Stimulated activated CD4-positive, alpha-beta T cell treated with anti-CD3 and anti-CD28 coated beads, Interleukin-15, amount 100 ng/mL, for 48 hours (primary cell): ENCODE measurements at regions not wholly inside any gene's neighbourhood (a gene's known extent, or its start where the extent isn't known, plus 50 kb on each side); places are given as distances from the start of the nearest gene placed in this dataset.
"Not testable (repeated sequence)": the region's sequence is repeated elsewhere in the genome, so short reads cannot be mapped to it uniquely, and the experiment has no call there.

Experiments
- DNase-seq, 2 donors: peaks; one replicate each; pipeline ENCODE4 v3.0.0-alpha.2; 2020; ENCODE audit warnings: low read depth in 2 of 2

GRCh38 chr1:219051547-219051946, 122.1 kb upstream of the LYPLAL1 start:
- DNase-seq, result no peak

- no peak for DNase-seq
These were observed 114.5 kb upstream of the LYPLAL1 start for GRCh38 chr1:219058891-219059820.

GRCh38 chr1:219060798-219061197, 112.9 kb upstream of the LYPLAL1 start:
- DNase-seq, result no peak

GRCh38 chr1:219062161-219062560, 111.5 kb upstream of the LYPLAL1 start:
- DNase-seq, result no peak

GRCh38 chr1:219066098-219066497, 107.6 kb upstream of the LYPLAL1 start:
- no peak for DNase-seq

GRCh38 chr1:219066631-219067349, 106.9 kb upstream of the LYPLAL1 start:
- no peak for DNase-seq

- no peak for DNase-seq
These were observed 106.3 kb upstream of the LYPLAL1 start for GRCh38 chr1:219067350-219067712.

- DNase-seq, result not testable (repeated sequence)
These were observed 103.3 kb upstream of the LYPLAL1 start for GRCh38 chr1:219070395-219070794.

GRCh38 chr1:219071209-219071608, 102.5 kb upstream of the LYPLAL1 start:
- no peak for DNase-seq

GRCh38 chr1:219072329-219072728, 101.3 kb upstream of the LYPLAL1 start:
- no peak for DNase-seq

- DNase-seq, result no peak
These were observed 99.5 kb upstream of the LYPLAL1 start for GRCh38 chr1:219074084-219074728.

GRCh38 chr1:219075121-219075879, 98.4 kb upstream of the LYPLAL1 start:
- DNase-seq, result no peak

GRCh38 chr1:219076326-219076937, 97.2 kb upstream of the LYPLAL1 start:
- no peak for DNase-seq

GRCh38 chr1:219077767-219078166, 95.9 kb upstream of the LYPLAL1 start:
- DNase-seq, result not testable (repeated sequence)

GRCh38 chr1:219081943-219082925, 91.4 kb upstream of the LYPLAL1 start:
- DNase-seq, result no peak

GRCh38 chr1:219083631-219084030, 90.0 kb upstream of the LYPLAL1 start:
- DNase-seq, result no peak

GRCh38 chr1:219085082-219085481, 88.6 kb upstream of the LYPLAL1 start:
- no peak for DNase-seq

- DNase-seq, result no peak
These were observed 87.7 kb upstream of the LYPLAL1 start for GRCh38 chr1:219085988-219086387.

- DNase-seq, result no peak
These were observed 86.7 kb upstream of the LYPLAL1 start for GRCh38 chr1:219086956-219087469.
